ENCODE measurements at regions not wholly inside any gene's neighbourhood (a gene's known extent, or its start where the extent isn't known, plus 50 kb on each side); places are given as distances from the start of the nearest gene placed in this dataset.
A peak's percentile ranks its signal among the peaks of the same experiment; 100 is the strongest.

DNA sequence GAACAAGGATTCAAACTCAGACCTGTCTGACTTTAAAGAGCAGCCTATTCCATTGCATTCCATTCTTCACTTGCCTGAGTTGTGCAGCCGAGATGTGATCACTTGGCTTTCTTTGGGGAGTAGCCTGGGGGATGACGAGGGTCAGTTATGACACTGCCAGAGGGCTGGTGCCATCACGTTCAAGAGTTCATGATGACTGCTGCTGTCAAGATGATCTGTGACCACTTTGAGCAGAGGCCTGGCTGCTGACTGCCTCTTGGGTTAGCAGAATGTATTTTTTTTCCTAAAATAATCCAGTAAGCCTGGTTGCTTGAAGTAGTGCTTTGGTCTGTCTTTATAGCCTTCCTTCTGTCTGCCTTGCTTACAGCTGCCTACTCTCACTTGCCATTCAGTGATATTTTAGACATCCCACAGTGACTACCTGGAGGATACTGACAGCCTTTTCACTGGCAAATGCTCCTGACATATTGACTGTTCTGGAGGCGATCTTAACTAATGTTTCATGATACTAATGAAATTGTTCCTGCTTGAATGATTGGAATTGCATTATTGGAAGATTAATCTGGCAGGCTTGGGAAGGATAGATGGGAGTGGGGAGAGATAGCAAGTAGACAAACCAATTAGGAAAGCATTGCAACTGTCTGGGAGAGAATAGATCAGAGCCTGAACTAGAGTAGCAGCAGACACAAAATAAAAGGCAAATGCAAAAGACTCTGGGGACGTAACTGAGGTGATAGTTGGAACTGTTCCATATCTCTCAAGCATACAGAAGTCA is 221.6 kb upstream of the LCORL start:
- ATAC-seq: no peak
- DNase-seq: no peak
- Histone ChIP-seq H3K4me3 (ENCODE audit: low read length) (no peak overlapping the region), H3K4me1 (ENCODE audit: control insufficient read depth, insufficient read depth, low read length) (no peaks in the 10 kb centered on the region), H3K9me3 (ENCODE audit: control insufficient read depth, low read length) (no peaks in the 10 kb centered on the region), H3K27ac (ENCODE audit: low read length) (no peak overlapping the region), H3K27me3 (ENCODE audit: control insufficient read depth, insufficient read depth) (no peaks in the 10 kb centered on the region)
- WGBS: 63% methylated on average over 5 of the region's 5 CpGs
- intact Hi-C loops (cut with DNase I): no loop called here

GRCh38 chr4:18241727-18242126 is 220.2 kb upstream of the LCORL start:
- H3K27me3 ChIP-seq (ENCODE audit: control insufficient read depth, insufficient read depth): no peaks in the 10 kb centered on the region
- intact Hi-C loops (cut with DNase I): no loop called here
- 26% methylated on average over 1 of the region's 1 CpG for WGBS

GRCh38 chr4:18234108-18234507 is 212.6 kb upstream of the LCORL start:
- Histone ChIP-seq H3K27ac (ENCODE audit: low read length) (no peak overlapping the region), H3K4me3 (ENCODE audit: low read length) (no peak overlapping the region), H3K27me3 (ENCODE audit: control insufficient read depth, insufficient read depth) (no peaks in the 10 kb centered on the region), H3K9me3 (ENCODE audit: control insufficient read depth, low read length) (no peaks in the 10 kb centered on the region), H3K4me1 (ENCODE audit: control insufficient read depth, insufficient read depth, low read length) (no peaks in the 10 kb centered on the region)
- intact Hi-C loops (cut with DNase I): no loop called here
- no peak for DNase-seq
- no peak for ATAC-seq

More at GRCh38 chr4:18241727-18242126, 220.2 kb upstream of the LCORL start:
- ATAC-seq (no peak), DNase-seq (no peak)
- no peak overlapping the region for H3K4me3 ChIP-seq (ENCODE audit: low read length)
- no peaks in the 10 kb centered on the region for H3K4me1 ChIP-seq (ENCODE audit: control insufficient read depth, insufficient read depth, low read length)
- no peak overlapping the region for H3K27ac ChIP-seq (ENCODE audit: low read length)
- no peaks in the 10 kb centered on the region for H3K9me3 ChIP-seq (ENCODE audit: control insufficient read depth, low read length)

- ATAC-seq: no peak
- no peak overlapping the region for H3K27ac ChIP-seq (ENCODE audit: low read length)
- H3K4me1 ChIP-seq (ENCODE audit: control insufficient read depth, insufficient read depth, low read length): no peaks in the 10 kb centered on the region
- H3K9me3 ChIP-seq (ENCODE audit: control insufficient read depth, low read length): no peaks in the 10 kb centered on the region
- DNase-seq: no peak
- H3K27me3 ChIP-seq (ENCODE audit: control insufficient read depth, insufficient read depth): no peaks in the 10 kb centered on the region
- 59% methylated on average over 1 of the region's 1 CpG for WGBS
- intact Hi-C loops (cut with DNase I): no loop called here
- no peak overlapping the region for H3K4me3 ChIP-seq (ENCODE audit: low read length)
These were observed 210.2 kb upstream of the LCORL start for GRCh38 chr4:18231726-18232125.

GRCh38 chr4:18227880-18228279 is 206.3 kb upstream of the LCORL start:
- Histone ChIP-seq H3K9me3 (ENCODE audit: control insufficient read depth, low read length) (no peaks in the 10 kb centered on the region), H3K27me3 (ENCODE audit: control insufficient read depth, insufficient read depth) (no peaks in the 10 kb centered on the region), H3K27ac (ENCODE audit: low read length) (no peak overlapping the region), H3K4me3 (ENCODE audit: low read length) (no peak overlapping the region), H3K4me1 (ENCODE audit: control insufficient read depth, insufficient read depth, low read length) (no peaks in the 10 kb centered on the region)
- no peak for ATAC-seq
- no peak for DNase-seq
- WGBS: 41% methylated on average over 1 of the region's 1 CpG
- intact Hi-C loops (cut with DNase I): no loop called here

- ATAC-seq (no peak), DNase-seq (no peak)
- intact Hi-C loops (cut with DNase I): no loop called here
- Histone ChIP-seq H3K9me3 (ENCODE audit: control insufficient read depth, low read length) (no peaks in the 10 kb centered on the region), H3K27me3 (ENCODE audit: control insufficient read depth, insufficient read depth) (no peaks in the 10 kb centered on the region), H3K4me3 (ENCODE audit: low read length) (no peak overlapping the region), H3K4me1 (ENCODE audit: control insufficient read depth, insufficient read depth, low read length) (no peaks in the 10 kb centered on the region), H3K27ac (ENCODE audit: low read length) (no peak overlapping the region)
- WGBS: 50% methylated on average over 5 of the region's 5 CpGs
These were observed 193.0 kb upstream of the LCORL start for GRCh38 chr4:18214411-18215055.

GRCh38 chr4:18213576-18214198 is 192.1 kb upstream of the LCORL start:
- ATAC-seq (peak in 1 of 2 donors; percentile 11), DNase-seq (no peak)
- intact Hi-C loops (cut with DNase I): no loop called here
- Histone ChIP-seq H3K27me3 (ENCODE audit: control insufficient read depth, insufficient read depth) (no peaks in the 10 kb centered on the region), H3K9me3 (ENCODE audit: control insufficient read depth, low read length) (no peaks in the 10 kb centered on the region), H3K27ac (ENCODE audit: low read length) (no peak overlapping the region), H3K4me1 (ENCODE audit: control insufficient read depth, insufficient read depth, low read length) (no peaks in the 10 kb centered on the region), H3K4me3 (ENCODE audit: low read length) (no peak overlapping the region)
- 61% methylated on average over 3 of the region's 3 CpGs for WGBS

DNA sequence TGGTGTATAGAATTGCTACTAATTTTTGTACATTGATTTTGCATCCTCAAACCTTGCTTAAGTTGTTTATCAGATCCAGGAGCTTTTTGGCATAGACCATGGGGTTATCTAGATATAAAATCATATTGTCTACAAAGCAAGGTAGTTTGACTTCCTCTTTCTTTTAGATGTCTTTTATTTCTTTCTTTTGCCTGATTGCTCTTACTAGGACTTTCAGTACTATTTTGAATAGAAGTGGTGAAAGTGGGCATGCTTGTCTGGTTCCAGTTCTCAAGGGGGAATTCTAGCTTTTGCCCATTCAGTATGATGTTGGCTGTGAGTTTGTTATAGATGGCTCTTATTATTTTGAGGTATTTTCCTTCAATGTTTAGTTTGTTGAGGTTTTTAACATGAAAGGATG is 187.9 kb upstream of the LCORL start:
- no peaks in the 10 kb centered on the region for H3K9me3 ChIP-seq (ENCODE audit: control insufficient read depth, low read length)
- H3K27ac ChIP-seq (ENCODE audit: low read length): no peak overlapping the region
- ATAC-seq (no peak), DNase-seq (no peak)
- no peaks in the 10 kb centered on the region for H3K27me3 ChIP-seq (ENCODE audit: control insufficient read depth, insufficient read depth)
- intact Hi-C loops (cut with DNase I): no loop called here
- H3K4me3 ChIP-seq (ENCODE audit: low read length): no peak overlapping the region
- H3K4me1 ChIP-seq (ENCODE audit: control insufficient read depth, insufficient read depth, low read length): no peaks in the 10 kb centered on the region

GRCh38 chr4:18203966-18204365 is 182.4 kb upstream of the LCORL start:
- WGBS: 40% methylated on average over 3 of the region's 3 CpGs
- intact Hi-C loops (cut with DNase I): no loop called here
- Histone ChIP-seq H3K4me1 (ENCODE audit: control insufficient read depth, insufficient read depth, low read length) (no peaks in the 10 kb centered on the region), H3K27me3 (ENCODE audit: control insufficient read depth, insufficient read depth) (no peaks in the 10 kb centered on the region), H3K4me3 (ENCODE audit: low read length) (no peak overlapping the region), H3K27ac (ENCODE audit: low read length) (no peak overlapping the region), H3K9me3 (ENCODE audit: control insufficient read depth, low read length) (no peaks in the 10 kb centered on the region)
- DNase-seq: no peak
- no peak for ATAC-seq

GRCh38 chr4:18202486-18202885 is 180.9 kb upstream of the LCORL start:
- intact Hi-C loops (cut with DNase I): no loop called here
- no peak overlapping the region for H3K27ac ChIP-seq (ENCODE audit: low read length)
- no peaks in the 10 kb centered on the region for H3K4me1 ChIP-seq (ENCODE audit: control insufficient read depth, insufficient read depth, low read length)
- H3K4me3 ChIP-seq (ENCODE audit: low read length): no peak overlapping the region
- WGBS: 86% methylated on average over 7 of the region's 7 CpGs
- DNase-seq (no peak), ATAC-seq (no peak)
- no peaks in the 10 kb centered on the region for H3K27me3 ChIP-seq (ENCODE audit: control insufficient read depth, insufficient read depth)
- no peaks in the 10 kb centered on the region for H3K9me3 ChIP-seq (ENCODE audit: control insufficient read depth, low read length)

DNA sequence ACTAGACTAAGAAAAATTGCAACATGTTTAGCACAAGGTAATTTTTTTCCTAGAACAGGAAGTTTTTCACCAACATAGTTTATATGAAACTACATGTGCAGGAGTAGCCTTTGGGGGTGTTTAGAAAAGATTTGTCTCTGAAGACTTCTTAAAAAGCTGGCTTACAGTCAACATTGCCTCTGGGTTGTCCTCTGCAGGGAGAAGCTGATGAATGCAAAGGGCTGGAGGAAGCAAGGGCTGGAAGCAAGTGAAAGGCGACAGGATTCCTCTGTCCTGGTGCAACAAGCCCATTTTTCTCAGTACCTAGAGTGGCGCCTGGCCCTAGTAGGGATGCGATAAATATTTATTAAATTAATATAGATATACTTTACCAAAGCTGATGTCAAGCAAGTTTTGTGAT is 180.3 kb upstream of the LCORL start:
- no peaks in the 10 kb centered on the region for H3K9me3 ChIP-seq (ENCODE audit: control insufficient read depth, low read length)
- no peak overlapping the region for H3K27ac ChIP-seq (ENCODE audit: low read length)
- H3K4me3 ChIP-seq (ENCODE audit: low read length): no peak overlapping the region
- intact Hi-C loops (cut with DNase I): no loop called here
- no peaks in the 10 kb centered on the region for H3K27me3 ChIP-seq (ENCODE audit: control insufficient read depth, insufficient read depth)
- 91% methylated on average over 3 of the region's 3 CpGs for whole genome bisulfite sequencing
- H3K4me1 ChIP-seq (ENCODE audit: control insufficient read depth, insufficient read depth, low read length): no peaks in the 10 kb centered on the region
- DNase-seq: no peak
- no peak for ATAC-seq

Measured in right cardiac atrium (tissue), 5 donors.